HG02588 (cell line): ENCODE measurements at regions not wholly inside any gene's neighbourhood (a gene's known extent, or its start where the extent isn't known, plus 50 kb on each side); places are given as distances from the start of the nearest gene placed in this dataset.

Source experiments
- ATAC-seq: cut with Tn5 transposase; IDR thresholded peaks from one replicate; pipeline ENCODE4 v1.9.1; 2021; ENCODE audit warnings: mild to moderate bottlenecking, moderate library complexity; ENCODE audit not compliant: unreplicated experiment

GRCh38 chr12:108066583-108067577, 62.2 kb upstream of the WSCD2 start:
- ATAC-seq = no peak

GRCh38 chr12:108069651-108070165, 59.4 kb upstream of the WSCD2 start:
- no peak for ATAC-seq

GRCh38 chr12:108075561-108075960, 53.5 kb upstream of the WSCD2 start:
- ATAC-seq = no peak

- ATAC-seq = no peak
Measured at GRCh38 chr12:108076556-108076955, 52.5 kb upstream of the WSCD2 start.

- ATAC-seq = no peak
Measured at GRCh38 chr12:108078428-108078827, 50.7 kb upstream of the WSCD2 start.
